Activated naive CD4-positive, alpha-beta T cell treated with anti-CD3 and anti-CD28 coated beads, Interleukin-2, amount 50 U/mL, for 24 hours (primary cell): ENCODE measurements at regions not wholly inside any gene's neighbourhood (a gene's known extent, or its start where the extent isn't known, plus 50 kb on each side); places are given as distances from the start of the nearest gene placed in this dataset.
"Not testable (repeated sequence)": the region's sequence is repeated elsewhere in the genome, so short reads cannot be mapped to it uniquely, and the experiment has no call there.

Source experiments
- H3K27ac Mint-ChIP-seq: one replicate; pipeline ENCODE4 v1.8.0; 2021; ENCODE audit warnings: mild to moderate bottlenecking, mixed read lengths
- H3K27me3 Mint-ChIP-seq: one replicate; pipeline ENCODE4 v1.8.0; 2021; ENCODE audit warnings: mixed read lengths
- H3K36me3 Mint-ChIP-seq: one replicate; pipeline ENCODE4 v1.8.0; 2021; ENCODE audit warnings: mixed read lengths
- H3K4me1 Mint-ChIP-seq: one replicate; pipeline ENCODE4 v1.8.0; 2021; ENCODE audit warnings: mixed read lengths
- H3K4me3 Mint-ChIP-seq: one replicate; pipeline ENCODE4 v1.8.0; 2021; ENCODE audit warnings: mild to moderate bottlenecking, mixed read lengths
- H3K9me3 Mint-ChIP-seq: one replicate; pipeline ENCODE4 v1.8.0; 2021; ENCODE audit warnings: mixed read lengths

DNA sequence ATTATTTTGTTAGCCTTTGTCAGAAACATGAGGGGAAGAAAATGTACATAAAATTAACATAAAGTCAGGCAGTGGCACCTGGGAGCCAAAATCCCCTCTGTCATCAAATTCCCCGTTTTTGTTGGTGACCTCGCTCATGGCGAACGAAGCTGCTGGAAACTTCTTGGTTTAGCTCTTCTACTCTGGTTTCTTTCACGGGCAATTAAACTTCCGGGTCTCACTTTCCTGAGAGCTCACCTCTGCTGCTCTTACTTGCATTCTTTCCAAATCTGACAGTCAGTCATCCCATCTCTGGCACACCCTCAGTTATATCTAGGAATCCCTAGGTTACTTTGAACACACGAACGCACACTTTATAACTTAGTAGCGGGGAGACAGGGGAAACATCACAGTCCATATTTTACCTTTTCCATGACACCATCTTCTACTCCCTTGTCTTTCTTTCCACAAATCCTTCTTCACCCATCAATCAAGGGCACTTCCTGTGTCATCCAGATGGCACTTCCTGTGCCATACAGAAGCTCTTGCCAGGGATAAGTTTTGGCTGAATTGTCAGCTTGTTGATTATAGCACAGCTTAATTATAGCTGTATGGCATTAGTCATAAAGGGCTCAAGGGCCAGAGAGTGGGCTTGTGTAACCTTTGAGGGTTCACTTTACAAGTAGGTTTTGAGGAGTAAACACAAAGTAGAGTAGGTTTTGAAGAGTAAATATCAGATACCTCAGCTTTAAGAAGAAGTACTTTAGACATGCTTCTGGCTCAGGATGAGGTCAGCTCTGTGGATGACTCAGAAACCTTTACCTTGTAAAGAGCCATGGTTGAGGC lies 105.1 kb downstream of the GATA3 start:
- Mint-ChIP-seq H3K27ac (no peak overlapping the region), H3K9me3 (no peaks in the 10 kb centered on the region), H3K4me3 (no peak overlapping the region), H3K4me1 (peaks cover 5% of the 10 kb centered on the region), H3K36me3 (no peaks in the 10 kb centered on the region), H3K27me3 (no peaks in the 10 kb centered on the region)

- no peaks in the 10 kb centered on the region for H3K27me3 Mint-ChIP-seq
- H3K27ac Mint-ChIP-seq = no peak overlapping the region
- no peaks in the 10 kb centered on the region for H3K36me3 Mint-ChIP-seq
- H3K4me1 Mint-ChIP-seq = peaks cover 5% of the 10 kb centered on the region
- H3K9me3 Mint-ChIP-seq = peaks cover 8% of the 10 kb centered on the region
- no peak overlapping the region for H3K4me3 Mint-ChIP-seq
Measured at GRCh38 chr10:8163824-8164223, 109.3 kb downstream of the GATA3 start.

- H3K27me3 Mint-ChIP-seq, H3K36me3 Mint-ChIP-seq, H3K4me1 Mint-ChIP-seq, H3K4me3 Mint-ChIP-seq, H3K27ac Mint-ChIP-seq: not testable (repeated sequence)
- H3K9me3 Mint-ChIP-seq = peaks cover 16% of the 10 kb centered on the region
Measured at GRCh38 chr10:8164640-8165039, 110.2 kb downstream of the GATA3 start.

DNA sequence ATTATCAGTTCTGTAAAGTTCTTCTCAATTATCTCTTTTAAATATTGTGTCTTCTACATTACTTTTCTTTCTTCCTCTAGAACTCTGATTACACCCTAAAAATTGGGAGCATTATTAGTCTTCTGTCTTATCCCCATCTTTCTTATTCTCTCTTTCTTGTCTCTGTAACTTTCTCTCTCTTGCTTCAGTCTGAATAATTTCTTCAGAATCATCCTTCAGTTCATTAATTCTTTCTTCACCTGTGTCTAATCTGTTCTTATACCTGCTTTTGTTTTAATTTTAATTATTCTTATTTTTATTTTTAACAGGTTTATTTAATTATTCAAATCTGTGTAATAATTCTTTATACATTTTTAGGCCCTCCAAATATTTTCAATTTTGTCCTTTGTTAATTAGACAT lies 114.3 kb downstream of the GATA3 start:
- no peaks in the 10 kb centered on the region for H3K27me3 Mint-ChIP-seq
- H3K4me1 Mint-ChIP-seq = no peaks in the 10 kb centered on the region
- H3K27ac Mint-ChIP-seq = no peak overlapping the region
- H3K4me3 Mint-ChIP-seq = no peak overlapping the region
- peaks cover 17% of the 10 kb centered on the region for H3K9me3 Mint-ChIP-seq
- H3K36me3 Mint-ChIP-seq = no peaks in the 10 kb centered on the region

DNA sequence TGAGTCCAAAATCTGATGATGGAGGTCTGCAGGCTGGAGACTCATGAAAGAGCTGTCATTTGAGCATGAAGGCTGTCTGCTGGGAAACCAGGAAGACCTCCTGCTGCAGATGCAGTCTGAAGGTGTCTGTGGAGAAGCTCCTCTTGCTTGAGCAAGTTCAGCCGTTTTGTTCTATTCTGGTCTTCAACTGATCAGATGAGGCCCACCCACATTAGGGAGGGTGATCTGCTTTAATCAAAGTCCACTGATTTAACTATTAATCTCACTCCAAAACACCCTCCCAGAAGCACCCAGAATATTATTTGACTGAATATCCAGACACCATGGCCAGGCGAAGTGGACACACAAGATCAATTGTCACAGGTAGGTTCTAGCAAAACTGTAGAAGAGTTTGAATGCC lies 116.5 kb downstream of the GATA3 start:
- Mint-ChIP-seq H3K9me3 (peaks cover 17% of the 10 kb centered on the region), H3K4me3 (no peak overlapping the region), H3K27ac (no peak overlapping the region), H3K36me3 (no peaks in the 10 kb centered on the region), H3K4me1 (no peaks in the 10 kb centered on the region), H3K27me3 (no peaks in the 10 kb centered on the region)

DNA sequence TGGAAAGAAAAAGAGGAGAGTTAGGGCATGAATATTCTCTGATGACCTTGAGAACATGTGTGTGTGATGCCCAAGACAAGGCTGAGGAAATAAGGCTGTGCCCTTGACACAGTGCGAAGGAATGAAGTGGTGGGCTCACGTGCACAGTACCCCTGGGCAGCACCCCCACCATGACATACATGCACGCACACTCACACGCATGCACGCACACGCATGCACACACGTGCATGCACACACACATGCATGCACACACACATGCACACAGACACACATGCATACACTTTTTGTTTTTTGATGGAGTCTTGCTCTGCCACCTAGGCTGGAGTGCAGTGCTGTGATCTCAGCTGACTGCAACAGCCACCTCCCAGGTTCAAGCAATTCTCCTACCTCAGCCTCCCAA lies 118.1 kb downstream of the GATA3 start:
- H3K36me3 Mint-ChIP-seq = no peaks in the 10 kb centered on the region
- peaks cover 17% of the 10 kb centered on the region for H3K9me3 Mint-ChIP-seq
- H3K27me3 Mint-ChIP-seq = no peaks in the 10 kb centered on the region
- no peak overlapping the region for H3K27ac Mint-ChIP-seq
- H3K4me3 Mint-ChIP-seq = no peak overlapping the region
- H3K4me1 Mint-ChIP-seq = no peaks in the 10 kb centered on the region

GRCh38 chr10:8173243-8173865 lies 118.9 kb downstream of the GATA3 start:
- no peaks in the 10 kb centered on the region for H3K4me1 Mint-ChIP-seq
- peaks cover 12% of the 10 kb centered on the region for H3K9me3 Mint-ChIP-seq
- no peaks in the 10 kb centered on the region for H3K36me3 Mint-ChIP-seq
- H3K27ac Mint-ChIP-seq = no peak overlapping the region
- no peaks in the 10 kb centered on the region for H3K27me3 Mint-ChIP-seq
- no peak overlapping the region for H3K4me3 Mint-ChIP-seq

GRCh38 chr10:8173866-8174243 lies 119.4 kb downstream of the GATA3 start:
- Mint-ChIP-seq H3K27me3 (no peaks in the 10 kb centered on the region), H3K9me3 (peaks cover 8% of the 10 kb centered on the region), H3K36me3 (no peaks in the 10 kb centered on the region), H3K4me1 (no peaks in the 10 kb centered on the region), H3K4me3 (no peak overlapping the region), H3K27ac (no peak overlapping the region)

DNA sequence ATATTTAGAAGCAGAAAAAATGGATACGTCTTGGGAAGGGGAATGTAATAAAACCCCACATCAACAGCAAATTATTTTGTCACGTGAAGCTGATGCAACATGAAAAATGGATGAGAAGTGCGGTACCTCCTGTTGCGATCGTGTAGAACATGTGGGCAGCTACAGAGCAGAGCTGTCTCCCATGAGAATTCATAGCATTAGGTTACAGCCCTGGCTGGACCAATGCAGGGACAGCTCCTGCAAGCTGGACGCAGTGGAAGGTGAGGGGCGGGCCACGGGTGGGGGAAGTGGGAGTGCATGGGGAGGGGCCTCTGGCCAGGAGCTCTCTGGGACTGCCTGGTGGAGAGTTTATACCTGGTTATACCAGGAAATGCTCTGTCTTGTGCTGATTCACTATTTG lies 120.3 kb downstream of the GATA3 start:
- H3K9me3 Mint-ChIP-seq = no peaks in the 10 kb centered on the region
- H3K27me3 Mint-ChIP-seq = no peaks in the 10 kb centered on the region
- no peaks in the 10 kb centered on the region for H3K4me1 Mint-ChIP-seq
- no peak overlapping the region for H3K4me3 Mint-ChIP-seq
- H3K27ac Mint-ChIP-seq = no peak overlapping the region
- peaks cover 2% of the 10 kb centered on the region for H3K36me3 Mint-ChIP-seq

- not testable (repeated sequence) for H3K27me3 Mint-ChIP-seq, H3K4me3 Mint-ChIP-seq, H3K36me3 Mint-ChIP-seq, H3K9me3 Mint-ChIP-seq, H3K27ac Mint-ChIP-seq
- H3K4me1 Mint-ChIP-seq = peaks cover 14% of the 10 kb centered on the region
Measured at GRCh38 chr10:8177526-8177925, 123.0 kb downstream of the GATA3 start.

- H3K27ac Mint-ChIP-seq, H3K4me3 Mint-ChIP-seq, H3K9me3 Mint-ChIP-seq, H3K27me3 Mint-ChIP-seq, H3K36me3 Mint-ChIP-seq: not testable (repeated sequence)
- peaks cover 34% of the 10 kb centered on the region for H3K4me1 Mint-ChIP-seq
Measured at GRCh38 chr10:8179773-8180172, 125.3 kb downstream of the GATA3 start.

DNA sequence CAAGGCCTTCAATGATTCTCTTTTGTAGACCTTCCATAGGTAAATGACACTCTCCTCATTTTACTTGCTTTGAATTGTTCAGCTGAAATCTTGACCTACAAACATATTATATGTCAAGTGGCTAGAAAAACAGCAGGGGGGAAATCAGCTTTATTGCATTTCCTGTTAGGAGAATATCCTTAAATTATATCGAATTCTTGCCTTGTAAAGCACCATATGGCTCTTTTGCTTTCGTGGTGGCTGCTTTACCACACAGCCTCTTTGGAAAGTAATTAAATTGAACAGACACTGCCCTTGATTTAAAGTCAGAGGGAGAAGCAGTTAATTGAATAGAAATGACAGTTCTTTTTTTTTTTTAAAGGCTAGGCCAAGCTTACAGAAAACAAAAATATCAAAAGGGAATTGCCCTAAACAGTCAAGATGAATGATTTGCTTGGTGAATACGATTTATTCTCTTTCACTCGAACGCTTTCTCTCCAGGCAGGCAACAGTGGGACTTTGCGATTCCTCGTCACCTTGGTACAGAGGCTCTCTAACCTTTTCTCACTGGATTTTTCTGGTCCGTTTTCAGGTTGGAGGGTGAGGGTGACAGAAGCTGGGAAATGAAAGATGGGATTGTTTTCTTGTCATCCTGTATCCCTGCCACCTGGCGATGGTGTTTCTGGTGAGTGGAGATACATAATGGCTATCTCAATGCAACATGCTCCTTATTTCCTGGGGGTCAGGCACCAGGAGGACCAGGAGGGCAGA lies 126.0 kb downstream of the GATA3 start:
- Mint-ChIP-seq H3K9me3 (no peaks in the 10 kb centered on the region), H3K27ac (peak overlapping the region; percentile 12), H3K27me3 (no peaks in the 10 kb centered on the region)

GRCh38 chr10:8181496-8182157 lies 127.1 kb downstream of the GATA3 start:
- H3K27ac Mint-ChIP-seq = no peak overlapping the region
- peaks cover 36% of the 10 kb centered on the region for H3K4me1 Mint-ChIP-seq
- no peaks in the 10 kb centered on the region for H3K9me3 Mint-ChIP-seq
- no peaks in the 10 kb centered on the region for H3K27me3 Mint-ChIP-seq
- peaks cover 2% of the 10 kb centered on the region for H3K36me3 Mint-ChIP-seq
- no peak overlapping the region for H3K4me3 Mint-ChIP-seq

More for the DNA sequence above, 126.0 kb downstream of the GATA3 start:
- Mint-ChIP-seq H3K4me3 (no peak overlapping the region), H3K4me1 (peaks cover 36% of the 10 kb centered on the region), H3K36me3 (peaks cover 2% of the 10 kb centered on the region)

GRCh38 chr10:8182806-8183205 lies 128.3 kb downstream of the GATA3 start:
- peak overlapping the region; percentile 91 for H3K27ac Mint-ChIP-seq

DNA sequence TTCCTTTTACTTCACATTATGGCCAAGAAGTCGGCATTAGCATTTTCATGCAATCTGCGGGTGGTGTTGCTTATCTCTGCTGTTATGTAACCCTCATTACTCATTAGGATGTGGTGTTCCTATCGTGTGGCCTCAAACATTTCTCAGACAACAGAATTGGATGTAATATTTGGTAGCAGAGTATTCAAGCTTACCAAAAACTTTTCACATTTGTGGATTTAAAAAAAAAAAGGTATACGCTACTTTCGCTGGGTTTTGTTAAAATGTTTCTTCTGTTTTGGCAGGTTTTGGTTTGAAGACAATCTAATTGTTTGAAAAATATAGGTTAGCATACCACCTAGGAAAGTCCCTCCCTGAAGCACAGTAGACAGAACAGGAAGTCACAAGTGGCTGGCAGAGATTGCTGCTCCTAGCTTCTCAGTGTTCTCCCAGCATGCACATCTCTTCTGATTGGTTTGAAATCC lies 128.8 kb downstream of the GATA3 start:
- H3K4me1 Mint-ChIP-seq = peaks cover 41% of the 10 kb centered on the region
- no peaks in the 10 kb centered on the region for H3K27me3 Mint-ChIP-seq
- no peaks in the 10 kb centered on the region for H3K9me3 Mint-ChIP-seq
- H3K36me3 Mint-ChIP-seq = peaks cover 2% of the 10 kb centered on the region
- peak overlapping the region; percentile 91 for H3K27ac Mint-ChIP-seq
- peak overlapping the region; percentile 78 for H3K4me3 Mint-ChIP-seq

More at GRCh38 chr10:8182806-8183205, 128.3 kb downstream of the GATA3 start:
- no peaks in the 10 kb centered on the region for H3K9me3 Mint-ChIP-seq
- no peaks in the 10 kb centered on the region for H3K27me3 Mint-ChIP-seq
- peaks cover 36% of the 10 kb centered on the region for H3K4me1 Mint-ChIP-seq
- peak overlapping the region; percentile 78 for H3K4me3 Mint-ChIP-seq
- peaks cover 2% of the 10 kb centered on the region for H3K36me3 Mint-ChIP-seq
